Stimulated activated CD4-positive, alpha-beta T cell treated with anti-CD3 and anti-CD28 coated beads, Interleukin-12 subunit alpha, Interleukin-12 subunit beta, amount 100 ng/mL, for 48 hours (primary cell): ENCODE measurements at regions not wholly inside any gene's neighbourhood (a gene's known extent, or its start where the extent isn't known, plus 50 kb on each side); places are given as distances from the start of the nearest gene placed in this dataset.
"Not testable (repeated sequence)": the region's sequence is repeated elsewhere in the genome, so short reads cannot be mapped to it uniquely, and the experiment has no call there.

Experiments used
- DNase-seq, 3 donors: peaks; one replicate each; pipeline ENCODE4 v3.0.0-alpha.2; 2020; ENCODE audit warnings: low read depth in 2 of 3, low spot score in 1 of 3

- DNase-seq = no peak
These were observed 136.3 kb downstream of the TFAP2C start for GRCh38 chr20:56765172-56766073.

- DNase-seq = no peak
These were observed 137.4 kb downstream of the TFAP2C start for GRCh38 chr20:56766528-56766927.

- no peak for DNase-seq
These were observed 141.0 kb downstream of the TFAP2C start for GRCh38 chr20:56769921-56770600.

- DNase-seq = no peak
These were observed 144.6 kb downstream of the TFAP2C start for GRCh38 chr20:56773749-56774148.

- no peak for DNase-seq
These were observed 145.8 kb downstream of the TFAP2C start for GRCh38 chr20:56774873-56775272.

- DNase-seq = no peak
These were observed 147.2 kb downstream of the TFAP2C start for GRCh38 chr20:56776345-56776744.

GRCh38 chr20:56778765-56779195 is 149.7 kb downstream of the TFAP2C start:
- DNase-seq = no peak

GRCh38 chr20:56779452-56780143 is 150.5 kb downstream of the TFAP2C start:
- no peak for DNase-seq

- no peak for DNase-seq
These were observed 151.2 kb downstream of the TFAP2C start for GRCh38 chr20:56780266-56780665.

- no peak for DNase-seq
These were observed 152.1 kb downstream of the TFAP2C start for GRCh38 chr20:56781108-56781739.

GRCh38 chr20:56781987-56782560 is 153.0 kb downstream of the TFAP2C start:
- DNase-seq = not testable (repeated sequence)

- DNase-seq = not testable (repeated sequence)
These were observed 153.7 kb downstream of the TFAP2C start for GRCh38 chr20:56782814-56783213.

GRCh38 chr20:56783826-56784225 is 154.7 kb downstream of the TFAP2C start:
- no peak for DNase-seq

GRCh38 chr20:56786503-56786902 is 157.4 kb downstream of the TFAP2C start:
- no peak for DNase-seq

- DNase-seq = no peak
These were observed 159.1 kb downstream of the TFAP2C start for GRCh38 chr20:56788041-56788670.

- DNase-seq = no peak
These were observed 159.8 kb downstream of the TFAP2C start for GRCh38 chr20:56788671-56789610.

GRCh38 chr20:56793916-56794315 is 164.8 kb downstream of the TFAP2C start:
- no peak for DNase-seq

- DNase-seq = no peak
These were observed 166.4 kb downstream of the TFAP2C start for GRCh38 chr20:56795492-56795891.

- DNase-seq = no peak
These were observed 167.2 kb downstream of the TFAP2C start for GRCh38 chr20:56796345-56796744.
